GM21390 (cell line): ENCODE measurements at regions not wholly inside any gene's neighbourhood (a gene's known extent, or its start where the extent isn't known, plus 50 kb on each side); places are given as distances from the start of the nearest gene placed in this dataset.
"Not testable (repeated sequence)": the region's sequence is repeated elsewhere in the genome, so short reads cannot be mapped to it uniquely, and the experiment has no call there.

Experiments
- ATAC-seq: cut with Tn5 transposase; IDR thresholded peaks from one replicate; pipeline ENCODE4 v1.9.1; 2021; ENCODE audit not compliant: unreplicated experiment

DNA sequence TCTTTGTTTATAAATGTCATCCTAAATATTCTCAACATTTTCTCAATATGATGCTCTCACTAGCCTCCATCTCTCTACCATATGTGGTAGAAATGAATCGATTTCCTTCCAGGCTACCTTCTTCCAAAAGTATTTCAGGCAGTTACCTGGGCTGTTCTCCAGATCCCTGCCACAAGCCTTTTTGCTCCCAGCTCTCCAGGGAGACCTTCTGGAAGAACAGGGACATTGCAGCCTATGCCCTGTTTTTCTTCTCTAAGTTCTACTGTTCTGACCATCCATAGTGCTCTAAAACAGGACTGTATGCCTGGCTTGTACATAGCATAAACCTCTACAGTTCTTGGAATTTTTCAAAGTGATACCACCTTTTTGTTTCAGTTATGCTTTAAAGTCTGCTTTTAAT, 552.8 kb downstream of the ANKRD7 start:
- no peak for ATAC-seq

GRCh38 chr7:118792682-118793081, 568.2 kb downstream of the ANKRD7 start:
- no peak for ATAC-seq

GRCh38 chr7:118793582-118793981, 569.1 kb downstream of the ANKRD7 start:
- ATAC-seq, result no peak

DNA sequence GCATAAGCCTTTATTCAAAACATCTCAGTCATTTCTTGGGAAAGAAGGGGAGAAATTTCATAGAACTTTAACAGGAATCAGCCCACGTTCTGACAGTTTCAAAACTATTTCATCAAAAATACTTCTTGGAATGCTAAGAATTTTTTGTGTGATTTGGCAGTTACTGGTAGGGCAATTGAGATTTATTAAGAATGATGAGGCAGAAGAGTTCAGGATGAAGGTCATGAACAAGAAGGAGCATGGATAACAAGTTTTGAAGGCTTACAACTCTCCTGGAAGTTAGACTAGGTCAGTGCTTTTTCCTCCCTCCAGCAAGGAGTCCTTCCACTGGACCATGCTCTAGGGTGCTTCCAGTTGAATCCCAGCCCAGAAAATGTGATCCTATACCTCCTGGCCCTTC, 569.9 kb downstream of the ANKRD7 start:
- no peak for ATAC-seq

GRCh38 chr7:118801366-118801765, 576.9 kb downstream of the ANKRD7 start:
- no peak for ATAC-seq

DNA sequence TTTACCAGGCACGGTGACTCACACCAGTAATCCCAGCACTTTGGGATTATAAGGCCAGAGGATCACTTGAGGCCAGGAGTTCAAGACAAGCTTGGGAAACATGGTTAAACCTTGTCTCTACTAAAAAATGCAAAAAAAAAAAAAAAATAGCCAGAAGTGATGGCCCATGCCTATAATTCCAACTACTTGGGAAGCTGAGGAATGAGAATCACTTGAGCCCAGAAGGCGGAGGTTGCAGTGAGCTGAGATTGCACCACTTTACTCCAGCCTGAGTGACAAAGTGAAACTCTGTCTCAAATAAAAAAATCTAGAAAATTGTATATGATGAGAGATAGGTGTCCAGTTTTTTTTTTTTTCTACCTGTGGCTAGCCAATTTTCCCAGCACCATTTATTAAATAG, 578.2 kb downstream of the ANKRD7 start:
- no peak for ATAC-seq

GRCh38 chr7:118826246-118826645, 601.7 kb downstream of the ANKRD7 start:
- no peak for ATAC-seq

- peak; percentile 95 for ATAC-seq
Measured at GRCh38 chr7:118836933-118837332, 612.4 kb downstream of the ANKRD7 start.

GRCh38 chr7:118839515-118839914, 615.0 kb downstream of the ANKRD7 start:
- ATAC-seq, result no peak

DNA sequence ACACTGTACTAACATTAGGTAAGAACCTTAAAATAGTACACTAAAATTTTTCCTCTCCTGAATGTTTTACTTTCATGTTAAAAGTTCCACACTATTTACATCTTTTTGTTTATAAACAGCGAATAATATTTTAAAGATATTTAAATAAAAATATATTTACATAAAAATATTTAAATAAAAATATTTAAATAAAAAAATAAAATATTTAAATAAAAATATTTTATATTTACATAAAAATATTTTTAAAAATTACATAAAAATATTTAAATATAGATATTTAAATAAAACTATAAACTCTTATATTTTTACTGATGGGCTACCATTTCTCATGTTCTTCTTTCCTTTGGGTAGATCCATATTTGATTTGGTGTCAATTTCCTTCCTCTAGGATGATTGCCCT, 619.0 kb downstream of the ANKRD7 start:
- ATAC-seq, result no peak

- ATAC-seq, result no peak
Measured at GRCh38 chr7:118844748-118845147, 620.2 kb downstream of the ANKRD7 start.

DNA sequence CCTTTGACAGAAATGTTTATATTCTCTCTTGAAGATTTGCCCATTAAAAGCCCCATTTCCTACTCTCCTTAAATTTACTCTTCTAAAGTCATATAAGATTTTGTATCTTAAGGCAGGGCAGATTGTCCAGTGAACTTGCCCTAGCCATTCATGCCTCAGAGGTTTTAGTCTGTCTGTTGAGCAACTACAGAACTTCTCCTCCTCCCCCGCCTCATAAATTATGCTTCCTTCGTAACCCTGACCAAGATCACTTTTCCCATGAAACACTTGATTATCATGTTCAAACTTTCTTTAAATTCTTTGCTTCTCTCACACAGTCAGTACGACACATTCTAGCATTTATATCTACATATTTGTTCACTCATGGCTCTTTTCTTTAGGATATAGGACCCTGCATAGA, 621.3 kb downstream of the ANKRD7 start:
- no peak for ATAC-seq

- no peak for ATAC-seq
Measured at GRCh38 chr7:118846977-118847376, 622.5 kb downstream of the ANKRD7 start.

DNA sequence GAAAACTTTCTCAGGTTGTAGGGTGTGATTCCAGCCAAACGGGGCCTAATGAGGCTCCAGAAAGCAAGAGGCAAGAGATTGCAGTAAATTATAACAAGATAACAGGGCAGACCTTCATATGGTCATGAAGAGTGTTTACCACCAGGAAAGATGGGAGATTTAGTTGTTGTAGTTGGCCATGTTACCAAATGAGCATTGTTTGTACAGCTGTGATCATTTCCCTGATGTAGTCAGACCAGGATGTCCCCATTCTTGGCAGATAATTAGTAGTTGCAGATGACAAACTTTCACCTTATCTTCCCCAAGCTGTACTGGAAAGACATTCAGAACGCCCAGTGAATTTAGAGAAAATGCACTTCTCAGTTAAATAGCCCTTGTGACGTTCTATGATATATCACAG, 630.8 kb downstream of the ANKRD7 start:
- ATAC-seq, result no peak

DNA sequence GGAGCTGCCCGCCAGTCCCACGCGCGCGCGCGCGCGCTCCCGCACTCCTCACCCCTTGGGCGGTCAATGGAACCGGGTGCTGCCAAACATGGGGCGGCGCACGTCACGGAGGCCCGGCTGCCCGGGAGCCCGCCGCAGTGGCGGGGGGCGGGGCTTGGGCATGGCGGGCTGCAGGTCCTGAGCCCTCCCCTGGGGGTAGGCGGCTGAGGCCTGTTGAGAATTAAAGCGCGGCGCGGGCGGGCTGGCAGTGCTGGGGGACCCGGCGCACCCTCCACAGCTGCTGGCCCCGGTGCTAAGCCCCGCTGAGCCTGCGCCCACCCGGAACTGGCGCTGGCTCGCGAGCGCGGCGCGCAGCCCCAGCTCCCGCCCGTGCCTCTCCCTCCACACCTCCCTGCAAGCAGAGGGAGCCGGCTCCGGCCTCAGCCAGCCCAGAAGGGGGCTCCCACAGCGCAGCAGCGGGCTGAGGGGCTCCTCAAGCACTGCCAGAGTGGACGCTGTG, 634.2 kb downstream of the ANKRD7 start:
- ATAC-seq, result no peak

DNA sequence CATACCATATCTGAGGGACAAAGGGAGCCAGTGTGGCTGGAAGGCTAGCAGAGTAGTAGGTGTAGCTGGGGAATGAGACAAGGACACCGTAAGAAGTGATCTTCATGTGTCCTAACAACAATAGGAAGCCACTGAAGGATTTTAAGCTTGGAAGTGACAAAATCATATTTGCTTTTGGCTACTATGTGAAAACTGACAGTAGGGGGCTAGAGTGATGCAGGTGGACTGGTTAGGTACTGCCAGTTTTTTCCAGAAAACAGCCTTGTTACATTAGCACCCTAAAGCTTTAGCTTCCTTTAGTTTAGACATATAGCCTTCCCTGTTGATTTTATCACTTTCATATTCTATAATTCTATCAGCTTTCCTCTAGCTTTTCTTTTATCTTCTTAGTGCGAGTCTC, 637.1 kb downstream of the ANKRD7 start:
- no peak for ATAC-seq

- no peak for ATAC-seq
Measured at GRCh38 chr7:118862740-118863139, 638.2 kb downstream of the ANKRD7 start.

DNA sequence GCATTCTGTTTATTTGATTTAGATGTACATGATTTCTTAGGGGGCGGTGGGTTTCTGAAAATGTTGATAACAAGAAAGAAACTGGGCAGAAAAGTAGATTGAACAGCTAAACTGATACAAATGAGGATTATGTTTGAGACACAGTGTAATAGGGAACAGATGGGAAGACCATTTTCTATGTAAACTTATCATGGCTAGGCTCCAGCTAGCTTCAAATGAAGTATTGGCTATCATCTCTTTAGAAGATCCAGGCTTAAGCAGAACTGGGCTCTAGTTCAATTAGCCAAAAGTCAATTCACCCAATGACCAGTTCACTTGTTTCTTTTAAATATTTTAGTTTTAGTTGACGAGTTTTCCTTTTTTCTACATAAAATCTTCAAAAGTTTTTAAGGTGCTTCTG, 639.5 kb downstream of the ANKRD7 start:
- no peak for ATAC-seq

GRCh38 chr7:118867860-118868259, 643.4 kb downstream of the ANKRD7 start:
- ATAC-seq, result no peak

DNA sequence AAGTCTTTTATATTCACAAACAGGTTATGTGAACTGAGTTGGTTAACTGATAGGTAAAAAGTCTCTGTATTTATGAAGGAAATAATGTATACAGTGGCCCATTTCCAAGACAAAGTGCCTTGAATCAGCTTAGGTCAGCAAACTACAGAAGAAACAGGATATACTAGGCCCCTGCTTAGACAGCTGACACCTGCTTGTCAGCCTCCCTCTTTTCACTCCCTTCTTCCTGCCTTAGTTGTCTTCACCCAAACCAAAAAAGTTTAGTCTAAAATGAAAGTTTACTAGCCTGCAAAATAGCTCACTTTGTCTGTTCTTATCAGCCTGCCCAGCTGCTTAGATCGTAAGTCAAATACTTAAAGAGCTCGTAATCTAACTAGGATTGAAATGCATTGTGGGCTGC, 644.6 kb downstream of the ANKRD7 start:
- not testable (repeated sequence) for ATAC-seq

DNA sequence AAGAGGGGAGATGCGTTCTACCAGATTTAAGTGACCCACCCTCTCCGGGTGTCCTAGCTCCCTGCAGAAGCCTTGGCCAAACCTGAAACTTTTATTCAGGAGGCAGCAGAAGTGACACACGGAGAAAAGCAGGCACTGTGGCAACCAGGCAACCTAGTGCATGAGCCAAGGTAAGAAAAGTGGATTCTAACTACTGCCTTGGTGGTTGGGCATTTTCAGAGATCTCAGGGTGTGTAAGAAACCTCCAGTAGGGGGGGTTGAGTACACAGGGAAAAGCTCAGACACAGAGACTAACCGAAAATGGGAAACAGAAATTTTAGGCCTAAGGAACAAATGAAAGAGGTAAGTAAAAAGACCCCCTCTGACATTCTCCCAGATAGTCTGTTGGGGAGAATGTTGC, 645.7 kb downstream of the ANKRD7 start:
- no peak for ATAC-seq

- ATAC-seq, result no peak
Measured at GRCh38 chr7:118872568-118872967, 648.1 kb downstream of the ANKRD7 start.

GRCh38 chr7:118877187-118877586, 652.7 kb downstream of the ANKRD7 start:
- no peak for ATAC-seq

GRCh38 chr7:118878336-118878735, 653.8 kb downstream of the ANKRD7 start:
- ATAC-seq, result no peak
